Stimulated activated naive CD8-positive, alpha-beta T cell treated with anti-CD3 and anti-CD28 coated beads, Interleukin-15, Interleukin-2, amounts not matched to agents 100 ng/mL and 50 ng/mL, for 24 hours (primary cell): ENCODE measurements at regions not wholly inside any gene's neighbourhood (a gene's known extent, or its start where the extent isn't known, plus 50 kb on each side); places are given as distances from the start of the nearest gene placed in this dataset.
"Not testable (repeated sequence)": the region's sequence is repeated elsewhere in the genome, so short reads cannot be mapped to it uniquely, and the experiment has no call there.

Experiments used
- H3K27ac Mint-ChIP-seq: one replicate; pipeline ENCODE4 v1.8.0; 2021; ENCODE audit warnings: mild to moderate bottlenecking, mixed read lengths
- H3K27me3 Mint-ChIP-seq: one replicate; pipeline ENCODE4 v1.8.0; 2021; ENCODE audit warnings: mixed read lengths
- H3K36me3 Mint-ChIP-seq: one replicate; pipeline ENCODE4 v1.8.0; 2021; ENCODE audit warnings: low read depth, mixed read lengths
- H3K4me1 Mint-ChIP-seq: one replicate; pipeline ENCODE4 v1.8.0; 2021; ENCODE audit warnings: low read depth, mixed read lengths
- H3K4me3 Mint-ChIP-seq: one replicate; pipeline ENCODE4 v1.8.0; 2021; ENCODE audit warnings: mild to moderate bottlenecking, mixed read lengths
- H3K9me3 Mint-ChIP-seq: one replicate; pipeline ENCODE4 v1.8.0; 2021; ENCODE audit warnings: mixed read lengths

DNA sequence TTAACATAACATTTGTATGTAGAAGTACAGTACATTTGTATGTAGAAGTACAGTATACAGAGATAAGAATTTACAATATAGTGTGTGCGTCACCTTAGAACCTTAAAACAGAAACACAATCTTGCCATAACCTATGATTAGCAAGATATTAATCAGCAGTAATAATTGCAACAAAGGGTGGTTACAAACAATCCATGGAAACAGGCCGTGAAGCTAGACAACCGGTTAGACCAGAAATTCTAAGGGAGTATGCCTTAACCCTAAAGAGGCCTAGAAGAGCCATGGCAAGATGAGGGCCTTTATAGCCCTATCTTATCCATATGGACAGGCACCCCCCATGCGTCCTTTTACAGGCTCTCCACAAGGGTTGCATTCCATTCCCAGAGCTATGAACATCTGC is 605.9 kb downstream of the KCNT2 start:
- not testable (repeated sequence) for H3K4me1 Mint-ChIP-seq

DNA sequence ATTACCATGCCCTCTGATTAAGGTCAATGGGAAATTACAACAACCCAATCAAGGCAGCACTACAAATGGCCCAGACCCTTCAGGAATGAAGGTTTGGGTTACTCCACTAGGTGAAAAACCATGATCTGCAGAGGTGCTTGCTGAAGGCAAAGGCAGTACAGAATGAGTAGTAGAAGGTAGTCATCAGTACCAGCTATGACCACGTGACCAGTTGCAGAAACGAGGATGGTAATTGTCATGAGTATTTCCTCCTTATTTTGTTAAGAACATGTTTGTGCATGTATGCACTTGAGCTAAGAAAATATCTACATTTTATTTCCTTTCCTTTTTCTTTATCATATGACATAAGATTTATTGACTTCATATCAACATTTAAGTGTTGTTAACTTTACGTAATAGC is 607.1 kb downstream of the KCNT2 start:
- Mint-ChIP-seq H3K9me3 (no peaks in the 10 kb centered on the region), H3K4me3 (no peak overlapping the region), H3K36me3 (no peaks in the 10 kb centered on the region), H3K4me1 (no peaks in the 10 kb centered on the region), H3K27ac (no peak overlapping the region), H3K27me3 (no peaks in the 10 kb centered on the region)

More for the DNA sequence above, 605.9 kb downstream of the KCNT2 start:
- not testable (repeated sequence) for H3K4me3 Mint-ChIP-seq, H3K36me3 Mint-ChIP-seq, H3K27me3 Mint-ChIP-seq, H3K27ac Mint-ChIP-seq, H3K9me3 Mint-ChIP-seq

DNA sequence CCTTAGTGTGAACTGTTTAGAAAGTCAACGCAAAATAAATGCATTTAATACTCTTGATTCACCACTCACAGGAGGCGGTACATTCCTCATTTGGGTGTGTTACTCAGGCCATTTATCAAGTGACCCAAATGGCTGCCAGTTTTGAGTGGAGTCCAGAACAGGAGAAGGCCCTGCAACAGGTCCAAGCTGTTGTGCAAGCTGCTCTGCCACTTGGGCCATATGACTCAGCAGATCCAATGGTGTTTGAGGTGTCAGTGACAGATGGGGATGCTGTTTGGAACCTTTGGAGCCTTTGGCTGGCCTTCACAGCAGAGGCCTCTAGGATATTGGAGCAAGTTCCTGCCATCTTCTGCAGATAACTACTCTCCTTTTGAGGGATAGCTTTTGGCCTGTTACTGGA is 609.2 kb downstream of the KCNT2 start:
- Mint-ChIP-seq H3K4me3 (no peak overlapping the region), H3K27me3 (no peaks in the 10 kb centered on the region), H3K4me1 (no peaks in the 10 kb centered on the region), H3K36me3 (no peaks in the 10 kb centered on the region), H3K27ac (no peak overlapping the region), H3K9me3 (no peaks in the 10 kb centered on the region)

DNA sequence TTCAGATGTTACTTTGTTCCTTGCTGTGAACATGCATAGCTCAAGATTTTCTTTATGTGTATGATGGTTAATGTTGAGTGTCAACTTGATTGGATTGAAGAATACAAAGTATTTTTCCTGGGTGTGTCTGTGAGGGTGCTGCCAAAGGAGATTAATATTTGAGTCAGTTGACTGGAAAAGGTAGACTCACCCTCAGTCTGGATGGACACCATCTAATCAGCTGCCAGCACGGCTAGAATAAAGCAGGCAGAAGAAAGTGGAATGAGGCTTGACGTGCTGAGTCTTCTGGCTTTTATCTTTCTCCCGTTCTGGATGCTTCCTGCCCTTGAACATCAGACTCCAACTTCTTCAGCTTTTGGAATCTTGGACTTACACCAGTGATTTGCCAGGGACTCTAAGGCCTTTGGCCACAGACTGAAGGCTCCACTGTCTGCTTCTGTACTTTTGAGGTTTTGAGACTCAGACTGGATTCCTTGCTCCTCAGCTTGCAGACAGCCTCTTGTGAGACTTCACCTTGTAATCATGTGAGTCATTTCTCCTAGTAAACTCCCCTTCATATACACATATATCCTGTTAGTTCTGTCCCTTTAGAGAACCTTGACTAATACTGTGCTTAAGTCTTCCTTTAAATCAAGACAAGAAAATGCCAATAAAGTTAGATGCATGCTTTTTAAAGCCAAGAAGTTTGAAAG is 626.6 kb downstream of the KCNT2 start:
- Mint-ChIP-seq H3K4me3 (no peak overlapping the region), H3K27me3 (no peaks in the 10 kb centered on the region), H3K36me3 (no peaks in the 10 kb centered on the region), H3K27ac (no peak overlapping the region), H3K9me3 (no peaks in the 10 kb centered on the region), H3K4me1 (no peaks in the 10 kb centered on the region)

DNA sequence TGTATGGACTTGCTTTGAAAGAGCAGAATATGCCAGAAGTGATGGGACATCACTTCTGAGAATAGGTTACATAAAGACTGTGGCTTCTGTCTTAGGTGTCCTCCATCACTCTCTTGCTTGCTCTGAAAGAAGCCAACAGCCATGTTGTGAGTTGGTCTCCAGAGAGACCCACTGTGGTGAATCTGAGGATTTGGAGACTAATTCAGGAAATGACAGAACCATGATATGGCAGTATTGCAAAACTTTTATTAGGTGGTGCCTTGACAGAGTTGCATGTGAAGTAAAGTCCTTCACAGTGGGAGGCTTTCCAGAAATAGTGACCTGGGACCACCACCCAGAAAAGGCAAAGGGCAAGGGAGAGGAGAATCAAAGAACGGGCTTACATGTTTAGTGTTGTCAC is 628.6 kb downstream of the KCNT2 start:
- Mint-ChIP-seq H3K27me3 (no peaks in the 10 kb centered on the region), H3K27ac (no peak overlapping the region), H3K9me3 (no peaks in the 10 kb centered on the region), H3K36me3 (no peaks in the 10 kb centered on the region), H3K4me3 (no peak overlapping the region), H3K4me1 (no peaks in the 10 kb centered on the region)

- no peaks in the 10 kb centered on the region for H3K4me1 Mint-ChIP-seq
- no peaks in the 10 kb centered on the region for H3K27me3 Mint-ChIP-seq
- H3K4me3 Mint-ChIP-seq = no peak overlapping the region
- no peak overlapping the region for H3K27ac Mint-ChIP-seq
- H3K36me3 Mint-ChIP-seq = no peaks in the 10 kb centered on the region
- H3K9me3 Mint-ChIP-seq = no peaks in the 10 kb centered on the region
Observed at GRCh38 chr1:195973311-195973904, 634.8 kb downstream of the KCNT2 start.

DNA sequence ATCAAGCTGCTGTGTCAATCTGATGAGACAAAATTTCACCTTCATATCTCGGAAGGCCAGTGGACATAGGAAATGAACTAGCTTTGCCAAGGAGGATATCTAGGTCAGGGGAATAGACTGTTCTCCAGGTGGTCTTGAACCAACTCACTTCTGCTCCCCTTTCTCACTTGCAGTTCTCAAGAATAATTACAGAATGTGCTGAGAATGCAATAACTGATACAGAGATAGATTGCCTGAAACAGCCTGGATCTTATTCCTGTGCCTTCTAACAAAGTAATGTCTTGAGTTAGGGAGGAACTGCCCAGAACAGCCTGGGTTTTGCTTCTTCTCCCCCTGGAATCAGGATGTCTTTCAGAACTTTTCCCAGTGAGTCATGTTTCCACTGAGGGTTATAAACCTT is 636.7 kb downstream of the KCNT2 start:
- Mint-ChIP-seq H3K27ac (no peak overlapping the region), H3K9me3 (no peaks in the 10 kb centered on the region), H3K27me3 (no peaks in the 10 kb centered on the region), H3K4me3 (no peak overlapping the region), H3K36me3 (no peaks in the 10 kb centered on the region), H3K4me1 (no peaks in the 10 kb centered on the region)

- no peaks in the 10 kb centered on the region for H3K36me3 Mint-ChIP-seq
- no peaks in the 10 kb centered on the region for H3K9me3 Mint-ChIP-seq
- H3K4me1 Mint-ChIP-seq = no peaks in the 10 kb centered on the region
- no peaks in the 10 kb centered on the region for H3K27me3 Mint-ChIP-seq
- no peak overlapping the region for H3K27ac Mint-ChIP-seq
- no peak overlapping the region for H3K4me3 Mint-ChIP-seq
Observed at GRCh38 chr1:195970209-195970608, 638.0 kb downstream of the KCNT2 start.

DNA sequence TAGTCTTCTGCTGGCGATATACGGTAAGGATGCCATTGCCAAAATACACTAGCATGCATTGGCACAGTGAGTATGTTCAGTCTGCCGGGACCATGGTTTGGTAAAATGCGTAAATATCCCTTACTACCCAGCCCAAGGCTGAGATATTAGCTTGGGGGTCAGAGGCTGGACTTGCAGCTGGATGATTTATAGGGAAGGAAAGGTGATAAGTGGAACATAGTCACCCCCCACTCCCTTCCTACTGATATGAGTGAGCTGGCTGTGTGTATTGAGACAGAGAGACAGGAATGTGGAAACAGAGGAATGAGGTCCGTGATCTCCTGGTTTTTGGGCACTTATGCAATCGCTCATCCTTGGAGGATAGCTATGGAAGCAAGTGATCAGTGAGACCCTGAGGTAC is 642.8 kb downstream of the KCNT2 start:
- H3K27me3 Mint-ChIP-seq = no peaks in the 10 kb centered on the region
- no peak overlapping the region for H3K4me3 Mint-ChIP-seq
- no peaks in the 10 kb centered on the region for H3K4me1 Mint-ChIP-seq
- H3K9me3 Mint-ChIP-seq = no peaks in the 10 kb centered on the region
- H3K36me3 Mint-ChIP-seq = no peaks in the 10 kb centered on the region
- H3K27ac Mint-ChIP-seq = no peak overlapping the region

DNA sequence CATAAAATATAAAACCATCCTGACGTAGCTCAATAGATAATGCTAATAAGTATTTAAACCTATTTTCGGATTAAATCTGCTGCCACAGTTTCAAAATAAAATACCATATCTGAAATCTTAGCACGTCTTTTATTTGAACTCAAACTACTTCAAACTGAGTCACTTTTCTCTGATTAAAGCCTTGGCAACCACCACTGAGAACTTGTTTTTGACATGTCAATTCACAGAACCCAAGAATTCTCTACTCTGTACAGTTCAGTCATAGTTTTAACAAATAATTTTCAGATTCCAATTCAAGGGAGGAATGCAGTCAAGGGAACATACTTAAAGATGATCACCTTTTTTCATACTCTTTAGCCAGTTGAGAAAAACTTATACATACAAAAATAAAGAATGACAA is 643.2 kb downstream of the KCNT2 start:
- Mint-ChIP-seq H3K36me3 (no peaks in the 10 kb centered on the region), H3K27me3 (no peaks in the 10 kb centered on the region), H3K4me1 (no peaks in the 10 kb centered on the region), H3K4me3 (no peak overlapping the region), H3K9me3 (no peaks in the 10 kb centered on the region), H3K27ac (no peak overlapping the region)

GRCh38 chr1:195964516-195964915 is 643.7 kb downstream of the KCNT2 start:
- Mint-ChIP-seq H3K36me3 (no peaks in the 10 kb centered on the region), H3K4me3 (no peak overlapping the region), H3K27ac (no peak overlapping the region), H3K9me3 (no peaks in the 10 kb centered on the region), H3K4me1 (no peaks in the 10 kb centered on the region), H3K27me3 (no peaks in the 10 kb centered on the region)

- Mint-ChIP-seq H3K4me1 (no peaks in the 10 kb centered on the region), H3K4me3 (no peak overlapping the region), H3K27ac (no peak overlapping the region), H3K36me3 (no peaks in the 10 kb centered on the region), H3K27me3 (no peaks in the 10 kb centered on the region), H3K9me3 (peaks cover 3% of the 10 kb centered on the region)
Observed at GRCh38 chr1:195962051-195962450, 646.2 kb downstream of the KCNT2 start.

DNA sequence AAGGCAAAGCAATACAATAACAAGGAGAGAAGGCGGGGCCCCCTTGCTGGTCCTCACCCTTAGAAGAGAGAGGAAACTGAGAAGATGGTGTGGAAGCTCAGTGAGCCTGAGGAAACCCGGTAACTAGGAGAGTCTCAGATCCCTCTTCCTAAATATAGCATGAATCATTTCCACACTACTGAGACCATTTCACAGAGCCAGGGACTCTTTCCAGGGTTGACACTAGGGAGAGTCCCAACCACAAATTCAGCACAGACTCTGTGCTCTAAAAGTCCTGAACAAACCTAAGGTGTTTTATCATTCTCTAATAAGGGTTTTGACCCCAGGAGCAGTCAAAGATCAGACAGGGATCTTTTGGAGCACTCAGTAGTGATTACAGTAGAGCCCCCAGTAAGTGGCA is 647.7 kb downstream of the KCNT2 start:
- no peak overlapping the region for H3K4me3 Mint-ChIP-seq
- H3K27me3 Mint-ChIP-seq = no peaks in the 10 kb centered on the region
- peaks cover 3% of the 10 kb centered on the region for H3K9me3 Mint-ChIP-seq
- no peaks in the 10 kb centered on the region for H3K4me1 Mint-ChIP-seq
- no peaks in the 10 kb centered on the region for H3K36me3 Mint-ChIP-seq
- H3K27ac Mint-ChIP-seq = no peak overlapping the region

- H3K9me3 Mint-ChIP-seq = peaks cover 3% of the 10 kb centered on the region
- H3K4me3 Mint-ChIP-seq = no peak overlapping the region
- no peaks in the 10 kb centered on the region for H3K4me1 Mint-ChIP-seq
- H3K27ac Mint-ChIP-seq = no peak overlapping the region
- H3K27me3 Mint-ChIP-seq = no peaks in the 10 kb centered on the region
- H3K36me3 Mint-ChIP-seq = no peaks in the 10 kb centered on the region
Observed at GRCh38 chr1:195958131-195958530, 650.1 kb downstream of the KCNT2 start.

DNA sequence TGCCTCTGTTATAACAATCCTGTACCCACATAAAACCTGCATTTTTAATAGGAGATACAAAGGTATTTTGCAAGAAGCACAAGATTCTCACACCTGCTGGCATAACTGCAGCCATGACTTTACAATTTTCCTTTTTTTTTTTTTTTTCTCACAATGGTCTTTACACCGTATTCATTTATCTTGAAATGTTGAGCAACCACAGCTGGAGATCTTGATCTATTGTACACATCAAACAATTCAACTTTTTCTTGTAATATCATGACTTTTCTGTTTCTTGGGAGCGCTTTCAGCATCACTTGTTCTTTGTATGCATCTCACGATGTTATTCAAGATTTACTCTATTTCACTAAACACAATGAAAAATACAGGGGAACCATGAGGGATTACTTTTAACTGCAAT is 651.4 kb downstream of the KCNT2 start:
- Mint-ChIP-seq H3K27me3 (no peaks in the 10 kb centered on the region), H3K36me3 (no peaks in the 10 kb centered on the region), H3K4me1 (no peaks in the 10 kb centered on the region), H3K9me3 (peaks cover 3% of the 10 kb centered on the region), H3K27ac (no peak overlapping the region), H3K4me3 (no peak overlapping the region)

DNA sequence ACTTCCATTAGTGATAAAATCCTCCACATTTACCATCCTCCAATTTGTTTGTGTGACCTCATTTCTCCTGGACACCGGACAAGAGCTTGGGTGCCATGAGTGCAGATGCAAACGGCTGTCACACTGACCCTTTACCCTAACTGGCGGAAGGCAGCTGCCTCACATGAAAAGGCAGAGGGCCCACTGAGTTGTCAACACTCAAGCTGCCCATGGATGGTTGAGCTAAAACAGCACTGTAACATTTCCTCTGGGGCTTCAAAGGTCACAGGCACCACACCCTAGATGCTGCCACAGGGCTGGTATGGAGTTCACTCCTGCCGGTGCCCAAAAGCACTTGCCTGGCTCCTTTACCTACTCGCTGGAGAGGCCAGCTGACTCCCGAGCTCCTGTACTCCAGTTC is 653.4 kb downstream of the KCNT2 start:
- Mint-ChIP-seq H3K27me3 (no peaks in the 10 kb centered on the region), H3K9me3 (peaks cover 3% of the 10 kb centered on the region), H3K27ac (no peak overlapping the region), H3K4me3 (no peak overlapping the region), H3K36me3 (no peaks in the 10 kb centered on the region), H3K4me1 (no peaks in the 10 kb centered on the region)
